Caco-2 (cell line): ENCODE measurements at regions not wholly inside any gene's neighbourhood (a gene's known extent, or its start where the extent isn't known, plus 50 kb on each side); places are given as distances from the start of the nearest gene placed in this dataset.

Experiments
- BruUV-seq: library from RNA; stranded (reverse); fragments of 400-500 nt; replicated peaks from 2 replicates; lab custom pipeline; 2021; lab: Mats Ljungman, UMichigan
- CTCF ChIA-PET: fragments of 300-600 bp; sonication (Branson Sonifier 250); formaldehyde crosslinking; loops from one replicate; lab custom pipeline; 2022; ENCODE audit warnings: antibody characterized with exemption; lab: Charles Lee
- POLR2A ChIA-PET: fragments of 300-600 bp; sonication (Branson Sonifier 250); formaldehyde crosslinking; loops from one replicate; lab custom pipeline; 2022; ENCODE audit warnings: antibody characterized with exemption; lab: Charles Lee
- DNase-seq, 2 experiments: peaks; one replicate each; pipeline versions ENCODE4 v3.0.0 to v3.0.0-alpha.2; 2020 to 2022
- H3K27me3 ChIP-seq: replicated peaks from 2 replicates; pipeline ENCODE4 v1.6.0; 2011; ENCODE audit warnings: low read length; ENCODE audit not compliant: control insufficient read depth, insufficient read depth
- H3K36me3 ChIP-seq: 2 replicates; pipeline ENCODE4 v1.5.1; 2011; ENCODE audit warnings: low read length; ENCODE audit not compliant: control insufficient read depth, insufficient read depth
- H3K4me1 ChIP-seq: fragments of 250-450 bp; sonication (Bioruptor Pico); 2 replicates; pipeline ENCODE4 v1.5.1; 2020; ENCODE audit warnings: mild to moderate bottlenecking
- H3K4me3 ChIP-seq: 2 replicates; pipeline ENCODE4 v1.5.1; 2011; ENCODE audit warnings: low read depth, mild to moderate bottlenecking, control low read depth, low read length
- H3K9me3 ChIP-seq: fragments of 250-450 bp; sonication (Bioruptor Pico); 2 replicates; pipeline ENCODE4 v1.5.1; 2020; ENCODE audit warnings: mild to moderate bottlenecking, moderate library complexity
- H3K27ac Mint-ChIP-seq: one replicate; pipeline ENCODE4 v1.8.0; 2022; ENCODE audit warnings: mixed read lengths; ENCODE audit not compliant: unreplicated experiment
- H3K27me3 Mint-ChIP-seq: one replicate; pipeline ENCODE4 v1.8.0; 2022; ENCODE audit warnings: mixed read lengths; ENCODE audit not compliant: insufficient read depth, unreplicated experiment
- H3K36me3 Mint-ChIP-seq: one replicate; pipeline ENCODE4 v1.8.0; 2022; ENCODE audit warnings: mild to moderate bottlenecking, mixed read lengths; ENCODE audit not compliant: insufficient read depth, unreplicated experiment
- H3K4me1 Mint-ChIP-seq: one replicate; pipeline ENCODE4 v1.8.0; 2022; ENCODE audit warnings: low read depth, mixed read lengths; ENCODE audit not compliant: unreplicated experiment
- H3K4me3 Mint-ChIP-seq: one replicate; pipeline ENCODE4 v1.8.0; 2022; ENCODE audit warnings: mild to moderate bottlenecking, moderate library complexity, mixed read lengths; ENCODE audit not compliant: unreplicated experiment
- H3K9me3 Mint-ChIP-seq: one replicate; pipeline ENCODE4 v1.8.0; 2022; ENCODE audit warnings: mixed read lengths; ENCODE audit not compliant: unreplicated experiment
- intact Hi-C: fragments of 100-400 bp; cut with micrococcal nuclease; formaldehyde crosslinking; loops from one replicate; pipeline ENCODE4 v1.10.0; 2022; ENCODE audit not compliant: unreplicated experiment
- TF ChIP-seq, protein P1 (sequence below), 2 experiments: fragments of 200-600 bp in 1 of 2; IDR thresholded peaks; 1 replicate in 1 of 2; 2 replicates in 1 of 2; pipeline versions ENCODE4 v1.5.1 to v1.8.0; 2011 to 2022; ENCODE audit warnings: antibody characterized with exemption in 1 of 2, control low read depth in 1 of 2, inconsistent platforms in 1 of 2, low read depth in 1 of 2, low read length in 1 of 2, mild to moderate bottlenecking in 1 of 2, moderate library complexity in 1 of 2; ENCODE audit not compliant: insufficient read depth in 1 of 2, severe bottlenecking in 1 of 2, unreplicated experiment in 1 of 2

DNA sequence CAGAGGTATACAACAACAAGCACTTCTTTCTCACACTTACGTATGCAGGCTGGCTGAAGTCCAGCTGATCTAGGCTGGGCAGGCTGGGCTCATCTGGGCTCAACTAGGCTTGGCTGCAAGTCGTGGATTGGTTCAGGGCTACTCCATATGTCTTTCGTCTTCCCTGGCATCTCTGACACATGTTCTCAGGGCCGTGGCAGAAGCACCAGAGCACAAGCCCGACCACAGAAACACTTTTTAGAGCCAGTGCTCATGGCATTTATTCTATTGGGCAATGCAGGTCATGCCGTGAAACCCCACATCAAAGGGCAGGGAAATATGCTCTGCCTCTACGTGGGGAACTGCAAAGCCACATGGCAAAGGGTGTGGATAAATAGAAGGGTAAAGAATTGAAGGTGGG is 93.8 kb downstream of the RIN2 start:
- no TSS peak for BruUV-seq
- DNase-seq, result no peak
- no peaks in the 10 kb centered on the region for H3K27me3 Mint-ChIP-seq
- intact Hi-C loops, result no loop called here
- TF ChIP-seq, protein P1, sequence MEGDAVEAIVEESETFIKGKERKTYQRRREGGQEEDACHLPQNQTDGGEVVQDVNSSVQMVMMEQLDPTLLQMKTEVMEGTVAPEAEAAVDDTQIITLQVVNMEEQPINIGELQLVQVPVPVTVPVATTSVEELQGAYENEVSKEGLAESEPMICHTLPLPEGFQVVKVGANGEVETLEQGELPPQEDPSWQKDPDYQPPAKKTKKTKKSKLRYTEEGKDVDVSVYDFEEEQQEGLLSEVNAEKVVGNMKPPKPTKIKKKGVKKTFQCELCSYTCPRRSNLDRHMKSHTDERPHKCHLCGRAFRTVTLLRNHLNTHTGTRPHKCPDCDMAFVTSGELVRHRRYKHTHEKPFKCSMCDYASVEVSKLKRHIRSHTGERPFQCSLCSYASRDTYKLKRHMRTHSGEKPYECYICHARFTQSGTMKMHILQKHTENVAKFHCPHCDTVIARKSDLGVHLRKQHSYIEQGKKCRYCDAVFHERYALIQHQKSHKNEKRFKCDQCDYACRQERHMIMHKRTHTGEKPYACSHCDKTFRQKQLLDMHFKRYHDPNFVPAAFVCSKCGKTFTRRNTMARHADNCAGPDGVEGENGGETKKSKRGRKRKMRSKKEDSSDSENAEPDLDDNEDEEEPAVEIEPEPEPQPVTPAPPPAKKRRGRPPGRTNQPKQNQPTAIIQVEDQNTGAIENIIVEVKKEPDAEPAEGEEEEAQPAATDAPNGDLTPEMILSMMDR (IDR thresholded peaks at IDR 0.05; ENCODE audit: insufficient read depth in 1 of 2, low read depth in 1 of 2, low read length in 1 of 2, severe bottlenecking in 1 of 2, unreplicated experiment in 1 of 2), result no peak
- Histone ChIP-seq H3K36me3 (no peaks in the 10 kb centered on the region), H3K27me3 (no peaks in the 10 kb centered on the region), H3K4me1 (no peaks in the 10 kb centered on the region), H3K4me3 (no peak overlapping the region), H3K9me3 (no peaks in the 10 kb centered on the region)
- ChIA-PET POLR2A (no interaction called here), CTCF (no interaction called here)
- H3K36me3 Mint-ChIP-seq, result no peaks in the 10 kb centered on the region
- H3K4me1 Mint-ChIP-seq, result peaks cover 5% of the 10 kb centered on the region
- no peak overlapping the region for H3K4me3 Mint-ChIP-seq
- H3K27ac Mint-ChIP-seq, result no peak overlapping the region
- H3K9me3 Mint-ChIP-seq, result no peaks in the 10 kb centered on the region

GRCh38 chr20:19855416-19855815 is 97.4 kb downstream of the RIN2 start:
- Mint-ChIP-seq H3K4me1 (peaks cover 2% of the 10 kb centered on the region), H3K27me3 (no peaks in the 10 kb centered on the region)
- intact Hi-C loops, result no loop called here

DNA sequence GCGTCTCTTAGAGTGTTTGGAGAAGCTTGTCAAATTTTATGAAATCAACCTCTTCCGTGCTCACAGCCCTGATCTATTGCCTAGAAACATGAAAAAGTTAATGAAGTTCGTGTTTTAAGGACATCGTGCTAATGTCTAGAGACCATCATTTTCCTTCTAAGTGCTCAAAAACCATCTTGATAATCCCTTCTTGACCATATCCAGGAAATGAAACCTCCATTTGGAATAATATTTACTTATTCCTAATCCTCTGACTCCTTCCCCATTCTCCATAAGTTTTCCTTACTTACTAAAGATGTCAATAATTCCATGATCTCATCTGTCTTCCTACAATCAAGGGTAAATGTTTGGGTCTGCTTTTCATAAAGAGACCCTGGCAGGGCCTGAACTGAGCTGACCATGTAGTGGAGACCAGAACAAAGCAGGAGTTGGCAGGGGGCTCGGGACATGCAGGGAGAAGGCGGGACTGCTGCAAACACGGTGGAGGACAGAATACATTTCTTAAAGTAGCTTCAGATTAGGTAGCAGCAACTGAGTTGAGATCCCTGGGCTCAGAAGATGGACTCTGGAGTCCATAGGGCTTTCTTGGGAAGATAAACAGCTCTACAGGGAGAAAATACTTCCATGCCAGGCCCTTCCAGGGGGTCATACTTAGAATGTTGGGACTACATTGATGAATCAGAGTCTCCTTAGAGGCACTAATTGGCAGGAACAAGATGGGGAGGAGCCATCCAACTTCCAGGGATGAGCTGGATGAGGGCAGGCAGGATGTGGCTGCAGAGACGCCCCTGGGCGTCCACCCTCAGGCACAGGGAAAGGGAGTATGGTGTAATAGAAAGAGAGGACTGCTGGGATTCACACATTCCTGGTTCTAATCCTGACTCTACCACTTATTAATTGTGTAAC is 100.7 kb downstream of the RIN2 start:
- H3K27ac Mint-ChIP-seq, result no peak overlapping the region
- H3K36me3 Mint-ChIP-seq, result no peaks in the 10 kb centered on the region
- H3K4me3 Mint-ChIP-seq, result no peak overlapping the region
- CTCF ChIA-PET, result no interaction called here
- no peaks in the 10 kb centered on the region for H3K27me3 Mint-ChIP-seq
- no peaks in the 10 kb centered on the region for H3K36me3 ChIP-seq
- peaks cover 12% of the 10 kb centered on the region for H3K4me1 ChIP-seq
- POLR2A ChIA-PET, result no interaction called here
- TF ChIP-seq, protein P1 (IDR thresholded peaks at IDR 0.05; ENCODE audit: insufficient read depth in 1 of 2, low read depth in 1 of 2, low read length in 1 of 2, severe bottlenecking in 1 of 2, unreplicated experiment in 1 of 2), result no peak
- H3K27me3 ChIP-seq, result no peaks in the 10 kb centered on the region
- H3K4me1 Mint-ChIP-seq, result peaks cover 18% of the 10 kb centered on the region
- H3K9me3 ChIP-seq, result no peaks in the 10 kb centered on the region; the same call in 1 of the 2 replicates
- intact Hi-C loops, result no loop called here
- H3K9me3 Mint-ChIP-seq, result peaks cover 26% of the 10 kb centered on the region
- DNase-seq, result no peak
- BruUV-seq, result no TSS peak
- H3K4me3 ChIP-seq, result no peak overlapping the region

More at GRCh38 chr20:19855416-19855815, 97.4 kb downstream of the RIN2 start:
- H3K36me3 Mint-ChIP-seq, result no peaks in the 10 kb centered on the region
- DNase-seq, result no peak
- H3K9me3 Mint-ChIP-seq, result peaks cover 10% of the 10 kb centered on the region
- H3K4me3 Mint-ChIP-seq, result no peak overlapping the region
- TF ChIP-seq, protein P1 (IDR thresholded peaks at IDR 0.05; ENCODE audit: insufficient read depth in 1 of 2, low read depth in 1 of 2, low read length in 1 of 2, severe bottlenecking in 1 of 2, unreplicated experiment in 1 of 2), result no peak
- peaks cover 3% of the 10 kb centered on the region for H3K4me1 ChIP-seq
- no peaks in the 10 kb centered on the region for H3K27me3 ChIP-seq
- no peaks in the 10 kb centered on the region for H3K36me3 ChIP-seq
- POLR2A ChIA-PET, result no interaction called here
- BruUV-seq, result no TSS peak
- CTCF ChIA-PET, result no interaction called here
- H3K4me3 ChIP-seq, result no peak overlapping the region
- no peak overlapping the region for H3K27ac Mint-ChIP-seq
- no peaks in the 10 kb centered on the region for H3K9me3 ChIP-seq
